ENCODE measurements at regions not wholly inside any gene's neighbourhood (a gene's known extent, or its start where the extent isn't known, plus 50 kb on each side); places are given as distances from the start of the nearest gene placed in this dataset.

- TF ChIP-seq, protein P1, sequence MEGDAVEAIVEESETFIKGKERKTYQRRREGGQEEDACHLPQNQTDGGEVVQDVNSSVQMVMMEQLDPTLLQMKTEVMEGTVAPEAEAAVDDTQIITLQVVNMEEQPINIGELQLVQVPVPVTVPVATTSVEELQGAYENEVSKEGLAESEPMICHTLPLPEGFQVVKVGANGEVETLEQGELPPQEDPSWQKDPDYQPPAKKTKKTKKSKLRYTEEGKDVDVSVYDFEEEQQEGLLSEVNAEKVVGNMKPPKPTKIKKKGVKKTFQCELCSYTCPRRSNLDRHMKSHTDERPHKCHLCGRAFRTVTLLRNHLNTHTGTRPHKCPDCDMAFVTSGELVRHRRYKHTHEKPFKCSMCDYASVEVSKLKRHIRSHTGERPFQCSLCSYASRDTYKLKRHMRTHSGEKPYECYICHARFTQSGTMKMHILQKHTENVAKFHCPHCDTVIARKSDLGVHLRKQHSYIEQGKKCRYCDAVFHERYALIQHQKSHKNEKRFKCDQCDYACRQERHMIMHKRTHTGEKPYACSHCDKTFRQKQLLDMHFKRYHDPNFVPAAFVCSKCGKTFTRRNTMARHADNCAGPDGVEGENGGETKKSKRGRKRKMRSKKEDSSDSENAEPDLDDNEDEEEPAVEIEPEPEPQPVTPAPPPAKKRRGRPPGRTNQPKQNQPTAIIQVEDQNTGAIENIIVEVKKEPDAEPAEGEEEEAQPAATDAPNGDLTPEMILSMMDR (conservative IDR thresholded peaks at IDR 0.05; ENCODE audit: low read depth, low read length) = no peak
- TF ChIP-seq EZH2 (IDR thresholded peaks at IDR 0.05; ENCODE audit: borderline replicate concordance, low read depth, low read length, poor library complexity, severe bottlenecking) = no peak
- ChIA-PET CTCF (no interaction called here), POLR2A (ENCODE audit: low non-redundant PET) (no interaction called here)
- no peaks in the 10 kb centered on the region for H3K36me3 ChIP-seq (ENCODE audit: insufficient read depth, low read length, poor library complexity, severe bottlenecking)
- DNase-seq (ENCODE audit: low spot score) = no peak
- BruUV-seq (replicated peaks) = no TSS peak
- H3K4me1 ChIP-seq (ENCODE audit: insufficient read depth, low read length, poor library complexity, severe bottlenecking) = no peaks in the 10 kb centered on the region
- H3K4me3 ChIP-seq (ENCODE audit: low read depth, low read length, poor library complexity, severe bottlenecking) = no peak overlapping the region
- H3K27ac ChIP-seq (ENCODE audit: low read depth, low read length, poor library complexity, severe bottlenecking) = no peak overlapping the region
- peaks cover 7% of the 10 kb centered on the region for H3K9me3 ChIP-seq (ENCODE audit: low read depth, low read length, poor library complexity, severe bottlenecking)
- intact Hi-C loops (cut with micrococcal nuclease; ENCODE audit: unreplicated experiment) = no loop called here
- no peaks in the 10 kb centered on the region for H3K27me3 ChIP-seq (replicated peaks; ENCODE audit: insufficient read depth, low read depth, low read length, poor library complexity)
Measured at GRCh38 chr1:2961661-2962060, 59.6 kb upstream of the ACTRT2 start.

DNA sequence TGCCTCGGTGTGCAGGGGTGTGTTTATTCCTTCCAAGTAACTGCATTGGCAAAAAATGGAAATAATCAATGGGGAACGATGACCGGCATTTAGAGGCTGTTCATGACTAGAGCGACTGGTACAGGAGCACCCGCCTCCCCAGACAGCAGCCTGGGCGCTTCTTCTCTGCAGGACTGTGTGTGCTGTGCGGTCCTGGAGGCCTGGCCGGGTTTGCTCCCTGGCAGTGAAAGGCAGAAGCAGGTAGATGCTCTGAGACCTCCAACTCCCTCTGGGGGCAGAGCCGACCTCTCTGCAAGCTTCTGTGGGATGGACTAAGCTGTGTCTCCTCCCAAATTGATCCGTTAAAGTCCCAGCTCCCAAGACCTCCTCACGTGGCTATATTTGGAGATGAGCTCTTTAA, 59.2 kb upstream of the ACTRT2 start:
- ChIA-PET POLR2A (ENCODE audit: low non-redundant PET) (no interaction called here), CTCF (no interaction called here)
- TF ChIP-seq, protein P1 (conservative IDR thresholded peaks at IDR 0.05; ENCODE audit: low read depth, low read length) = no peak
- no peak for TF ChIP-seq EZH2 (IDR thresholded peaks at IDR 0.05; ENCODE audit: borderline replicate concordance, low read depth, low read length, poor library complexity, severe bottlenecking)
- no TSS peak for BruUV-seq (replicated peaks)
- Histone ChIP-seq H3K27ac (ENCODE audit: low read depth, low read length, poor library complexity, severe bottlenecking) (no peak overlapping the region), H3K9me3 (ENCODE audit: low read depth, low read length, poor library complexity, severe bottlenecking) (peaks cover 3% of the 10 kb centered on the region), H3K27me3 (replicated peaks; ENCODE audit: insufficient read depth, low read depth, low read length, poor library complexity) (no peaks in the 10 kb centered on the region), H3K36me3 (ENCODE audit: insufficient read depth, low read length, poor library complexity, severe bottlenecking) (no peaks in the 10 kb centered on the region), H3K4me1 (ENCODE audit: insufficient read depth, low read length, poor library complexity, severe bottlenecking) (no peaks in the 10 kb centered on the region), H3K4me3 (ENCODE audit: low read depth, low read length, poor library complexity, severe bottlenecking) (no peak overlapping the region)
- DNase-seq (ENCODE audit: low spot score) = no peak
- intact Hi-C loops (cut with micrococcal nuclease; ENCODE audit: unreplicated experiment) = no loop called here

DNA sequence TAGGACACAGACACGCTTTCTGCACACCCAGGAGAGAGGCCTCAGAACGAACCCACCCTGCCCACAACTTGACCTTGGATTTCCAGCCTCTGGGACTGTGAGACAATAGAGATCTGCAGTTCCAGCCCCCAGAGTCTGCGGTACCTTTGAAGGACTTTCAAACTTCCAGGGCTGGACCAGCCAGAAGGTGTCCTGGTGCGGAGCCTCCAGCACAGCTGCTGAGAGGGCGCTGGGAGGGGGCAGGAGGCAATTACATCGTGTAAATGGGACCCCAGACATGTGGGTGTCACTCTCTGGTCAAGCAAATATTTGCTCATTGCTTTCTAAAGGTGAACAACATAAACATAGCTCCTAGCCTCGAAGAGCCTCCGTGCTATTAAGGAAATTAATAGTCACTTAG, 58.7 kb upstream of the ACTRT2 start:
- TF ChIP-seq, protein P1 (conservative IDR thresholded peaks at IDR 0.05; ENCODE audit: low read depth, low read length) = no peak
- no peak for TF ChIP-seq EZH2 (IDR thresholded peaks at IDR 0.05; ENCODE audit: borderline replicate concordance, low read depth, low read length, poor library complexity, severe bottlenecking)
- Histone ChIP-seq H3K27ac (ENCODE audit: low read depth, low read length, poor library complexity, severe bottlenecking) (no peak overlapping the region), H3K27me3 (replicated peaks; ENCODE audit: insufficient read depth, low read depth, low read length, poor library complexity) (no peaks in the 10 kb centered on the region), H3K36me3 (ENCODE audit: insufficient read depth, low read length, poor library complexity, severe bottlenecking) (no peaks in the 10 kb centered on the region), H3K9me3 (ENCODE audit: low read depth, low read length, poor library complexity, severe bottlenecking) (no peaks in the 10 kb centered on the region), H3K4me1 (ENCODE audit: insufficient read depth, low read length, poor library complexity, severe bottlenecking) (no peaks in the 10 kb centered on the region), H3K4me3 (ENCODE audit: low read depth, low read length, poor library complexity, severe bottlenecking) (no peak overlapping the region)
- POLR2A ChIA-PET (ENCODE audit: low non-redundant PET) = no interaction called here
- CTCF ChIA-PET = no interaction called here
- DNase-seq (ENCODE audit: low spot score) = no peak
- no TSS peak for BruUV-seq (replicated peaks)
- intact Hi-C loops (cut with micrococcal nuclease; ENCODE audit: unreplicated experiment) = no loop called here
